GM21447 (cell line): ENCODE measurements at regions not wholly inside any gene's neighbourhood (a gene's known extent, or its start where the extent isn't known, plus 50 kb on each side); places are given as distances from the start of the nearest gene placed in this dataset.
"Not testable (repeated sequence)": the region's sequence is repeated elsewhere in the genome, so short reads cannot be mapped to it uniquely, and the experiment has no call there.

Experiments used
- ATAC-seq: cut with Tn5 transposase; IDR thresholded peaks from one replicate; pipeline ENCODE4 v1.9.1; 2021; ENCODE audit not compliant: unreplicated experiment

- ATAC-seq = not testable (repeated sequence)
These were observed 217.2 kb downstream of the SEC23IP start for GRCh38 chr10:120109725-120110124.

- no peak for ATAC-seq
These were observed 217.7 kb downstream of the SEC23IP start for GRCh38 chr10:120110196-120110595.

- no peak for ATAC-seq
These were observed 219.1 kb downstream of the SEC23IP start for GRCh38 chr10:120111628-120112027.

GRCh38 chr10:120112809-120113208 is 220.3 kb downstream of the SEC23IP start:
- no peak for ATAC-seq

- ATAC-seq = no peak
These were observed 223.4 kb downstream of the SEC23IP start for GRCh38 chr10:120115959-120116358.

- ATAC-seq = no peak
These were observed 229.2 kb downstream of the SEC23IP start for GRCh38 chr10:120121768-120122167.

- ATAC-seq = no peak
These were observed 238.7 kb downstream of the SEC23IP start for GRCh38 chr10:120131183-120131582.

- no peak for ATAC-seq
These were observed 240.3 kb downstream of the SEC23IP start for GRCh38 chr10:120132811-120133210.

GRCh38 chr10:120138689-120139088 is 246.2 kb downstream of the SEC23IP start:
- no peak for ATAC-seq

GRCh38 chr10:120145107-120145506 is 252.6 kb downstream of the SEC23IP start:
- ATAC-seq = no peak

- ATAC-seq = no peak
These were observed 264.2 kb downstream of the SEC23IP start for GRCh38 chr10:120156614-120157274.

- no peak for ATAC-seq
These were observed 268.6 kb downstream of the SEC23IP start for GRCh38 chr10:120161111-120161510.

- no peak for ATAC-seq
These were observed 269.9 kb downstream of the SEC23IP start for GRCh38 chr10:120162471-120162870.

- ATAC-seq = no peak
These were observed 279.8 kb downstream of the SEC23IP start for GRCh38 chr10:120172356-120172755.

- ATAC-seq = no peak
These were observed 282.0 kb downstream of the SEC23IP start for GRCh38 chr10:120174491-120174890.

GRCh38 chr10:120177330-120177729 is 279.7 kb upstream of the PLPP4 start:
- ATAC-seq = no peak

- no peak for ATAC-seq
These were observed 276.9 kb upstream of the PLPP4 start for GRCh38 chr10:120180160-120180559.

- no peak for ATAC-seq
These were observed 275.9 kb upstream of the PLPP4 start for GRCh38 chr10:120181154-120181553.

- ATAC-seq = no peak
These were observed 274.6 kb upstream of the PLPP4 start for GRCh38 chr10:120182431-120182830.

- ATAC-seq = no peak
These were observed 273.5 kb upstream of the PLPP4 start for GRCh38 chr10:120183546-120183945.

GRCh38 chr10:120184547-120185337 is 272.3 kb upstream of the PLPP4 start:
- no peak for ATAC-seq

- no peak for ATAC-seq
These were observed 270.5 kb upstream of the PLPP4 start for GRCh38 chr10:120186506-120186905.
